ENCODE measurements at regions not wholly inside any gene's neighbourhood (a gene's known extent, or its start where the extent isn't known, plus 50 kb on each side); places are given as distances from the start of the nearest gene placed in this dataset.

DNA sequence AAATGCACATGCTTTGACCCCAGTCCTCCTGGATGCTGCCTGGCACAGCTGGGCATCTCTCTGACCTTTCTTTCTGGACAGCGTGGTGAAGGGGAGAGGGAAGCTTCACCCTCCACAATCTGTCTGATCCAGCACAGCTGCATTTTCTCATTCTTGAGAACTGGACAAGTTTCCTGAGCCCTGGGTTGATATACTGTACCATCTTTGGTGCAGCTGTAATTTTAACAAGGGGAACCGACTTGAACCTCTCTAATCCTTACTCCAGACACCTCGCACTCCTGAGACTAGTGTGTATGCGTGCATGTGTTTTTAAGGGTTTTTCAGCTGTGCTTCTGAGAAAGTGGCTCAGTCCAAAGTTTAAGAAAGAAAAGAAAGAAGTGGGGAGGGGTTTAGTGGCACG, 655.7 kb downstream of the INHBA start:
- TF ChIP-seq GATA3 (IDR thresholded peaks at IDR 0.05; ENCODE audit: low read depth, low read length) (no peak), GATA2 (IDR thresholded peaks at IDR 0.05; ENCODE audit: low read depth, low read length) (no peak)
